Naive B cell (primary cell): ENCODE measurements at regions not wholly inside any gene's neighbourhood (a gene's known extent, or its start where the extent isn't known, plus 50 kb on each side); places are given as distances from the start of the nearest gene placed in this dataset.
"Not testable (repeated sequence)": the region's sequence is repeated elsewhere in the genome, so short reads cannot be mapped to it uniquely, and the experiment has no call there.

Experiments used
- ATAC-seq, 2 donors: fragments of 150-1000 bp; cut with Tn5 transposase; 2 replicates each; pipeline ENCODE4 v1.10.0; 2021; ENCODE audit warnings: low read depth in 2 of 2, mild to moderate bottlenecking in 2 of 2, moderate library complexity in 2 of 2
- DNase-seq: peaks from one replicate; pipeline ENCODE4 v3.0.0; 2022
- H3K27ac Mint-ChIP-seq, 6 donors: one replicate each; pipeline ENCODE4 v1.8.0; 2020 to 2022; ENCODE audit warnings: mild to moderate bottlenecking in 6 of 6, mixed read lengths in 6 of 6, moderate library complexity in 5 of 6, inconsistent platforms in 2 of 6
- H3K27me3 Mint-ChIP-seq, 3 donors: one replicate each; pipeline ENCODE4 v1.8.0; 2021 to 2022; ENCODE audit warnings: mixed read lengths in 3 of 3, mild to moderate bottlenecking in 1 of 3
- H3K36me3 Mint-ChIP-seq, 2 donors: one replicate each; pipeline ENCODE4 v1.8.0; 2020 to 2022; ENCODE audit warnings: mixed read lengths in 2 of 2, inconsistent platforms in 1 of 2, mild to moderate bottlenecking in 1 of 2
- H3K4me1 Mint-ChIP-seq, 3 donors: one replicate each; pipeline ENCODE4 v1.8.0; 2020 to 2022; ENCODE audit warnings: mixed read lengths in 3 of 3, inconsistent platforms in 1 of 3, mild to moderate bottlenecking in 1 of 3, moderate library complexity in 1 of 3
- H3K4me3 Mint-ChIP-seq, 8 donors: one replicate each; pipeline ENCODE4 v1.8.0; 2020 to 2022; ENCODE audit warnings: mild to moderate bottlenecking in 8 of 8, mixed read lengths in 8 of 8, moderate library complexity in 8 of 8, inconsistent platforms in 2 of 8
- H3K9me3 Mint-ChIP-seq, 7 donors: one replicate each; pipeline ENCODE4 v1.8.0; 2020 to 2022; ENCODE audit warnings: mixed read lengths in 7 of 7, mild to moderate bottlenecking in 5 of 7, inconsistent platforms in 2 of 7, moderate library complexity in 1 of 7

DNA sequence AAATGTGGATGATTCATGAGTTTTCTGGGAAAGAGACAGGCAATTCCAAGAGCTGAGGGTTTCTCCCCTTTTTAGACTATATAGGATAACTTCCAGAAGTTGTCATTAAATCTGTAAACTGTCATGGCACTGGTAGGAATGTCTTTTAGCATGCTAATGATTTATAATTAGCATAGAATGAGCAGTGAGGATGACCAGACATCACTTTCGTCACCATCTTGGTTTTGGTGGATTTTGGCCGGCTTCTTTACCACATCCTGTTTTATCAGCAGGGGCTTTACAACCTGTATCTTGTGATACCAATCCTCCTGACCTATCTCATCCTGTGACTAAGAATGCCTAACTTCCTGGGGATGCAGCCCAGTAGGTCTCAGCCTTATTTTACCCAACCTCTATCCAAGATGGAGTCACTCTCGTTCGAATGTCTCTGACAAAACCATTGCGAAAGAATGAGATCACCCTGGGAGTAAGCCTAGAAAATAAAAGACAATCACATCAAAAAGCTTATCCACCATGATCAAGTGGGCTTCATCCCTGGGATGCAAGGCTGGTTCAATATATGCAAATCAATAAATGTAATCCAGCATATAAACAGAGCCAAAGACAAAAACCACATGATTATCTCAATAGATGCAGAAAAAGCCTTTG, 153.6 kb upstream of the BET1 start:
- not testable (repeated sequence) for H3K9me3 Mint-ChIP-seq, H3K36me3 Mint-ChIP-seq, H3K27me3 Mint-ChIP-seq
- peaks cover 13 to 35% (median 29%) of the 10 kb centered on the region in 3 donors for H3K4me1 Mint-ChIP-seq
- peak overlapping the region in 5 of 6 donors; percentile 24 to 81 (median 54) for H3K27ac Mint-ChIP-seq
- DNase-seq (peak; percentile 25), ATAC-seq (peak; percentile 15 to 28)
- H3K4me3 Mint-ChIP-seq = peak overlapping the region in 2 of 8 donors; percentile 40 to 55

GRCh38 chr7:94160719-94161435, 156.7 kb upstream of the BET1 start:
- Mint-ChIP-seq H3K4me1 (peaks cover 16 to 41% (median 29%) of the 10 kb centered on the region in 3 donors), H3K27me3 (no peaks in the 10 kb centered on the region), H3K4me3 (peak overlapping the region; percentile 62 to 86 (median 80)), H3K9me3 (peaks cover 0 to 10% (median 8%) of the 10 kb centered on the region in 7 donors), H3K36me3 (peaks cover 0 to 4% of the 10 kb centered on the region in 2 donors), H3K27ac (peak overlapping the region; percentile 84 to 94 (median 90))
- ATAC-seq = peak; percentile 86 to 89
- DNase-seq = peak; percentile 76

DNA sequence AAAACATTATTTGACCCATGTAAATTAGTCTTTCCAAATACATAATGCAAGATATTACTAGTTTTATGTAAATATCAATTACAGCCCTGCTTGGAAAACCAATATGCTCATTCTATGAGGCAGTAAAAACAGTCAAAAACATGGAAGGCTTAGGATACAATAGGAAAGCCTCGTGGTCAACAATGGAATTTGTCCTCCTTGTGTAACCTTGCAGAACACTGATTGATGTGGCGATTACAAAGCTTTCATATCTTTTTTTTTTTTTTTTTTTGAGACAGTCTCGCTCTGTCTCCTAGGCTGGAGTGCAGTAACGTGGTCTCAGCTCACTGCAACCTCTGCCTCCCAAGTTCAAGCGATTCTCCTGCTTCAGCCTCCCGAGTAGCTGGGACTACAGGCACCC, 157.3 kb upstream of the BET1 start:
- Mint-ChIP-seq H3K36me3 (peaks cover 0 to 5% of the 10 kb centered on the region in 2 donors), H3K4me3 (peak overlapping the region in 7 of 8 donors; percentile 21 to 86 (median 80)), H3K9me3 (peaks cover 0 to 15% (median 9%) of the 10 kb centered on the region in 7 donors), H3K27ac (peak overlapping the region; percentile 84 to 94 (median 90)), H3K27me3 (no peaks in the 10 kb centered on the region), H3K4me1 (peaks cover 16 to 41% (median 29%) of the 10 kb centered on the region in 3 donors)
- ATAC-seq (no peak), DNase-seq (no peak)

GRCh38 chr7:94169682-94170081, 165.5 kb upstream of the BET1 start:
- Mint-ChIP-seq H3K27ac (no peak overlapping the region), H3K9me3 (peaks cover 0 to 15% (median 7%) of the 10 kb centered on the region in 7 donors)

DNA sequence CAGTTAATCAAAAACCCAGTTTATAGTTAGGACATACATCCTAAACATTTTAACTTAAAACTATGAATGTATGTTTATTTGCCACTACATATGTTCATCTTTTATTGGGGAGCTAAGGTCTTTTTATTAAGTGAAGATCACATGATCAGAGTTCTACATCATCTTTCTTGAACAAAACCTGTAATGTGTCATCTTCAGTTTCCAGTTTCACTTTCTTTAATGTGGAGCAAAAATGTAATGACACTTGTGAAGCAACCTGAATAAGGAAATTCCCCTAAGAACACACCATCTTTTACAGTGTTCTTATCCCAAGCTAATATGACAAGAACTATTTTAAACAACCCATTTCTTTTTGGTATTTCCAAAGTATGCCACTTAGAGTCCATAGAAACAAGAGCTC, 166.7 kb upstream of the BET1 start:
- Mint-ChIP-seq H3K4me1 (peaks cover 11 to 25% (median 13%) of the 10 kb centered on the region in 3 donors), H3K27me3 (no peaks in the 10 kb centered on the region), H3K27ac (peak overlapping the region in 3 of 6 donors; percentile 22 to 70 (median 45)), H3K4me3 (no peak overlapping the region), H3K36me3 (peaks cover 0 to 2% of the 10 kb centered on the region in 2 donors), H3K9me3 (peaks cover 0 to 5% (median 2%) of the 10 kb centered on the region in 7 donors)
- ATAC-seq (peak; percentile 79 to 90), DNase-seq (no peak)

More at GRCh38 chr7:94169682-94170081, 165.5 kb upstream of the BET1 start:
- no peak for DNase-seq
- Mint-ChIP-seq H3K4me3 (peak overlapping the region in 1 of 8 donors; percentile 22), H3K27me3 (no peaks in the 10 kb centered on the region), H3K36me3 (peaks cover 0 to 5% of the 10 kb centered on the region in 2 donors), H3K4me1 (peaks cover 11 to 28% (median 16%) of the 10 kb centered on the region in 3 donors)
- ATAC-seq = no peak

GRCh38 chr7:94173436-94173835, 169.3 kb upstream of the BET1 start:
- no peak for DNase-seq
- Mint-ChIP-seq H3K9me3 (no peaks in the 10 kb centered on the region), H3K36me3 (no peaks in the 10 kb centered on the region), H3K27me3 (no peaks in the 10 kb centered on the region), H3K4me3 (no peak overlapping the region), H3K4me1 (peaks cover 21 to 31% (median 24%) of the 10 kb centered on the region in 3 donors), H3K27ac (no peak overlapping the region)
- no peak for ATAC-seq

DNA sequence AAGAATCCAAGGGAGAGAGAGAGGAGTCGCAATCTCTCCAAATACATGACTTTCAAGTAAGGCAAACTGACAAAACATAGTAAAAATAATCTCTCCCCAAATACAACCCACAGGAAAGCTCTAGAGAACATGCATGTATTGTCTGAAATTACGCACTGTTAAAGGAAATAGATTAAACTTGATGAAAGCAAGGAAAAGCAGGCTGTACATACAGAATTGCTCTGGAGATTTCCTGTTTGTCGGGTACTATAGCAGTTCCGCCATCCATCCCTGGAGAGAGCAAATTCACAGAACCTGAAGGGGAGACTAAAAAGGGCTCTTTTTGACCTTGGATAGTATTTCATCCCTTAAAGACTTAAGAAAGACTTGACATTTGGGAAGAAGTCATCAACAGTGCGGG, 170.2 kb upstream of the BET1 start:
- DNase-seq = no peak
- H3K4me3 Mint-ChIP-seq = no peak overlapping the region
- H3K36me3 Mint-ChIP-seq = no peaks in the 10 kb centered on the region
- no peak for ATAC-seq
- no peak overlapping the region for H3K27ac Mint-ChIP-seq
- no peaks in the 10 kb centered on the region for H3K27me3 Mint-ChIP-seq
- no peaks in the 10 kb centered on the region for H3K9me3 Mint-ChIP-seq
- peaks cover 14 to 31% (median 21%) of the 10 kb centered on the region in 3 donors for H3K4me1 Mint-ChIP-seq

GRCh38 chr7:94174956-94175355, 170.8 kb upstream of the BET1 start:
- no peak overlapping the region for H3K27ac Mint-ChIP-seq
- no peaks in the 10 kb centered on the region for H3K27me3 Mint-ChIP-seq

DNA sequence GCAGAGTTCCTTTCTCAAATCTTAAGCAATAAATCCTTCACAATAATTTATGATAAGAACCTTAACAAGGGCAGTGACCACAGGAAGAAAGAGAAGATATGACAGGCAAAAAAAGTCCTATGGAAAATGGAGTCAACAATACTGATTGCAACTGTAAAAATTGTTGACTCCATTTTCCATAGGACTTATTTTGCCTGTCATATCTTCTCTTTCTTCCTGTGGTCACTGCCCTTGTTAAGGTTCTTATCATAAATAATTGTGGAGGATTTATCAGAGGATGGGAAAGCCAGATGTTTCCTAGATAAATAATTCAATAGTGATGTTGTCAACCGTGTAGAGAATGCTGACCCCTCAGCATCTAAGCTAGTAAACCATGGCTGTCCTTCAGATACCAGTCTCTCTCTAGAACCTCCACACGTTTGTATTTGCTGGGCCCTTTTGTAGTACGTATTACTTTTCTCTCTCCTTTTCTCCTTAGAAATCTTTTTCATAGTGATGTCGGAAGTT, 172.6 kb upstream of the BET1 start:
- Mint-ChIP-seq H3K9me3 (no peaks in the 10 kb centered on the region), H3K4me1 (peaks cover 11 to 21% (median 14%) of the 10 kb centered on the region in 3 donors), H3K27me3 (no peaks in the 10 kb centered on the region), H3K4me3 (no peak overlapping the region), H3K36me3 (no peaks in the 10 kb centered on the region), H3K27ac (peak overlapping the region in 2 of 6 donors; percentile 12 to 94)
- ATAC-seq (no peak), DNase-seq (no peak)

More at GRCh38 chr7:94174956-94175355, 170.8 kb upstream of the BET1 start:
- DNase-seq (no peak), ATAC-seq (no peak)
- H3K36me3 Mint-ChIP-seq = no peaks in the 10 kb centered on the region
- peaks cover 14 to 31% (median 21%) of the 10 kb centered on the region in 3 donors for H3K4me1 Mint-ChIP-seq
- no peak overlapping the region for H3K4me3 Mint-ChIP-seq
- H3K9me3 Mint-ChIP-seq = no peaks in the 10 kb centered on the region

DNA sequence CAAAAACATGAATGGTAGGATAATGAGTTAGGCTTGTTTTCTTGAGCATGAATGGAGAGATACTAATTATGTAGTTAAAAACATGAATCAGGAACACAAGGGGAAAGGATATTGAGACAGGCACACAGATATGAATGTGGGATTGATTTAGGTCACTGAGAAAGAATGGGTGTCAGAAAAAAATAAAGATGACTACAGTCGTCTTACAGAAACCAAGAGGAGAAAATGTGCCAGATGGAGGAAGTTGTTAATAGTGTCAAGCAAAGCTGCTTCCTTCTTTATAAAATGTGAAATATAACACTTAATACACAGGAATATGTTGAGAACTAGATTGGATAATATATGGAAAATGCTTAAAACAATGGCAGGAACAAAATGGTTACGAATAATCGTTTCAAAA, 173.3 kb upstream of the BET1 start:
- ATAC-seq (peak; percentile 25 to 52), DNase-seq (no peak)
- Mint-ChIP-seq H3K4me3 (no peak overlapping the region), H3K9me3 (no peaks in the 10 kb centered on the region), H3K4me1 (peaks cover 11 to 21% (median 14%) of the 10 kb centered on the region in 3 donors), H3K27ac (peak overlapping the region in 1 of 6 donors; percentile 7), H3K27me3 (no peaks in the 10 kb centered on the region), H3K36me3 (no peaks in the 10 kb centered on the region)

DNA sequence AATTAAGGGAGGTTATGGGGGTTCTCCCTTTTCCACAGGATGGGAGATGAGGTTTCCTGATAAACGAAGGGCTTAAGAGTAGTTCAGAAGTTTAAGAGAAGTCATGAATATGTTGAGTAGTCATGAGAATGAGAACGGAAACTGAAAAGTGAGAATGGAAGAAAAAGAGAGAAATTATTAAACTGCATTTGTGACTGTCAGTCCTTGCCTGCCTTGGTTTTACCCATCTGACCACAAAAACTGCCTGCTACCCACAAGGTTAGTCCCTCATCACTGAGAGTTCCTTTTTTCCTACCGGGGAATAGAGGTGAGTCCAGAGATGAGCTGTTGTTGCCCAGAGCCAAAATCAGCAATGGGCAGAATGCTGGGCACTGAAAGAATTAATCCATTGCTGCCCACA, 174.1 kb upstream of the BET1 start:
- DNase-seq (no peak), ATAC-seq (no peak)
- H3K36me3 Mint-ChIP-seq = no peaks in the 10 kb centered on the region
- no peaks in the 10 kb centered on the region for H3K9me3 Mint-ChIP-seq
- peak overlapping the region in 1 of 6 donors; percentile 64 for H3K27ac Mint-ChIP-seq
- H3K27me3 Mint-ChIP-seq = no peaks in the 10 kb centered on the region
- peak overlapping the region in 1 of 8 donors; percentile 41 for H3K4me3 Mint-ChIP-seq
- peaks cover 11 to 24% (median 15%) of the 10 kb centered on the region in 3 donors for H3K4me1 Mint-ChIP-seq

DNA sequence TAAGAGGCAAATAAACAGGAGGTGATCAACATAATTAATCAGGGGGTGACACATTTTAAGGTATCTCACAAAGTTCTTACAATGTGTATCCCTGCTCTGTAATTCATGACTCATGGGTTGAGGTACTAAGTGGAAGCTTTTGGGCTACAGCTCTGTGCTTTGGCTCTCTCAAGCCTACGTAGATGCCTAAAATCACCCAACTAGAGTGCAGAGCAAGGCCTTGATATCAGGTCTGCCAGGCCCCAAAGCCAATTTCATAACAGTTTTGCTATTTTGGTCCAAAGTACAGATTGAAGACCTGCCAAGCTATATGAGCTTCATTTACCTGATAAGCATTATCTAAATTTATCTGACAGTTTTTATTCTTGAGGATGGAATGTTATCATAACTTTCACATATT, 175.3 kb upstream of the BET1 start:
- DNase-seq (no peak), ATAC-seq (no peak)
- H3K4me1 Mint-ChIP-seq = peaks cover 11 to 27% (median 19%) of the 10 kb centered on the region in 3 donors
- H3K9me3 Mint-ChIP-seq = no peaks in the 10 kb centered on the region
- no peak overlapping the region for H3K27ac Mint-ChIP-seq
- no peaks in the 10 kb centered on the region for H3K36me3 Mint-ChIP-seq
- peak overlapping the region in 1 of 8 donors; percentile 47 for H3K4me3 Mint-ChIP-seq
- no peaks in the 10 kb centered on the region for H3K27me3 Mint-ChIP-seq

DNA sequence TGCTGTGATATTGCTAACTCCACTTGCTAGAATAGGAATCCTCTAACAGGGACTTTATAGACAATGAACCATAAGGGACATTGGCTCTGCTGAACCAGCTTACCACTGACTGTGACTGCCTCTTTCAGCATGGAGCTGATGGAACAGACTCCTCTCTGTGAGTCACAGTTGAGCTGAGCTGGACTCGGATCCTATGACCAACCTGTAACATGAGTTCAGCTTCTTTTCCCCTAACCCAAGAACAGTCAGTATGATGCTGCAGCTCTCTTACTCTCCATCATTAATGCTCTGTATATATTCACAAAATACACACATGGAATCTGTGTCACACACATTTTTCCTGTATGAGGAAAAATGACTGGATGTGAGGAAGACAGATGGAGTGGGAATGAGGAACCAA, 177.9 kb upstream of the BET1 start:
- Mint-ChIP-seq H3K9me3 (no peaks in the 10 kb centered on the region), H3K4me1 (peaks cover 11 to 25% (median 17%) of the 10 kb centered on the region in 3 donors), H3K27me3 (peaks cover 0 to 9% (median 0%) of the 10 kb centered on the region in 3 donors), H3K4me3 (no peak overlapping the region), H3K27ac (no peak overlapping the region), H3K36me3 (no peaks in the 10 kb centered on the region)
- ATAC-seq (no peak), DNase-seq (no peak)
